Adrenal gland (tissue), 9 donors: ENCODE measurements at regions not wholly inside any gene's neighbourhood (a gene's known extent, or its start where the extent isn't known, plus 50 kb on each side); places are given as distances from the start of the nearest gene placed in this dataset.

Source experiments
- DNase-seq, 7 donors: peaks; one replicate each; pipeline ENCODE4 v3.0.0-alpha.2; 2019 to 2020
- H3K27ac ChIP-seq, 5 donors: fragments of 200-600 bp; sonication (generic) in 4 of 5; 1 replicate in 3 of 5; 2 replicates in 2 of 5; pipeline versions ENCODE4 v1.5.1 to v1.8.0; 2016 to 2020; ENCODE audit warnings: mild to moderate bottlenecking in 1 of 5
- H3K27me3 ChIP-seq: fragments of 200-600 bp; 2 replicates; pipeline ENCODE4 v1.8.0; 2021
- H3K36me3 ChIP-seq, 2 donors: fragments of 200-600 bp; replicated peaks in 1 of 2; 1 replicate in 1 of 2; 2 replicates in 1 of 2; pipeline versions ENCODE4 v1.5.1 to v1.8.0; 2018 to 2022
- H3K4me1 ChIP-seq, 2 donors: fragments of 200-600 bp; replicated peaks in 1 of 2; 1 replicate in 1 of 2; 2 replicates in 1 of 2; pipeline versions ENCODE4 v1.5.1 to v1.8.0; 2018 to 2021
- H3K4me3 ChIP-seq, 4 donors: fragments of 200-600 bp; sonication (generic) in 3 of 4; one replicate each; pipeline ENCODE4 v1.5.1; 2016 to 2018
- H3K9me3 ChIP-seq, 3 donors: fragments of 200-600 bp; sonication (generic) in 1 of 3; replicated peaks in 1 of 3; 1 replicate in 2 of 3; 2 replicates in 1 of 3; pipeline versions ENCODE4 v1.5.1 to v1.8.0; 2016 to 2021
- CTCF ChIP-seq, 6 experiments: fragments of 450-650 bp in 4 of 6; fragments of 200-600 bp in 2 of 6; sonication (generic) in 1 of 6; IDR thresholded peaks; 1 replicate in 5 of 6; 2 replicates in 1 of 6; pipeline versions ENCODE4 v1.5.1 to v1.8.0; 2016 to 2021; ENCODE audit warnings: antibody characterized with exemption in 6 of 6, mild to moderate bottlenecking in 2 of 6, moderate library complexity in 1 of 6
- POLR2A ChIP-seq, 2 donors: fragments of 450-650 bp; IDR thresholded peaks; one replicate each; pipeline ENCODE4 v1.6.1; 2017; ENCODE audit warnings: antibody characterized with exemption in 2 of 2, mild to moderate bottlenecking in 2 of 2, moderate library complexity in 1 of 2
- WGBS, 4 donors: extraction: QIAGEN DNeasy Blood & Tissue Kit in 2 of 4; methylation state at CpG; one replicate each; pipeline versions ENCODE4 v1.1.5 to v1.1.7; 2013 to 2017; 5-methylcytosine and 5-hydroxymethylcytosine counted together
- intact Hi-C, 2 donors: fragments of 100-400 bp; cut with DNase I; formaldehyde crosslinking; loops; one replicate each; pipeline versions ENCODE4 v1.14.1 to v1.15.0; 2022 to 2023
- donor health status: healthy with polysubstance abuse.
- donor health status: Bipolar disorder and iron deficiency.
- donor health status: DM: yes; HTN: yes; CAD: no.
- donor health status: DM: no; HTN: no; CAD: no.
- donor health status: DM: no; HTN: no; CAD: no.

DNA sequence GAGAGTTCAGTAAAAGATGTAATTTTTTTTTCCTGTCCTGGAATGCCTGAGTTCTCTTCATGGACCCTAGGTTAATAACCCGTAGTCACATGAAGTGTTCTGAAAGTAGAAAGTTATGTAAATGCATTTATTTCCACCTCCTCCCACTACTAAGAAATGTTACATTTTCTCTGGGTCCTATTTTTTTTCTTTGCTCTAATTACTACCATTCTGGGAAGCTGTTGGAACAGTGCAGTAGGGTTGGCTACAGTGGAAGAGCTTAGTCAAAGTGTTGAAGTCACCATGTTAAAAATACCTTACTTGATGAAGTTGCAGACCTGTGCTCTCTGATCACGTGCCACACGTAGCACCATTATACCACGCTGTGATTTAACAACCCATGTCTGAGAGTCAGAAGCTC is 153.8 kb upstream of the TSC22D2 start:
- Histone ChIP-seq H3K27me3 (no peaks in the 10 kb centered on the region), H3K36me3 (no peaks in the 10 kb centered on the region), H3K9me3 (no peaks in the 10 kb centered on the region), H3K27ac (no peak overlapping the region), H3K4me1 (peaks cover 0 to 6% of the 10 kb centered on the region in 2 donors), H3K4me3 (no peak overlapping the region)
- 93 to 98% (median 93%) methylated on average over 4 of the region's 4 CpGs for WGBS, 4 donors
- DNase-seq: no peak
- intact Hi-C loops: no loop called here
- no peak for TF ChIP-seq POLR2A (IDR thresholded peaks at IDR 0.05)
- TF ChIP-seq CTCF (IDR thresholded peaks at IDR 0.05): no peak

GRCh38 chr3:150253622-150254021 is 154.5 kb upstream of the TSC22D2 start:
- peaks cover 0 to 6% of the 10 kb centered on the region in 2 donors for H3K4me1 ChIP-seq
- peak in 3 of 7 donors; percentile 35 to 56 (median 45) for DNase-seq

GRCh38 chr3:150252462-150252861 is 155.6 kb upstream of the TSC22D2 start:
- Histone ChIP-seq H3K4me3 (no peak overlapping the region), H3K27ac (no peak overlapping the region), H3K27me3 (no peaks in the 10 kb centered on the region), H3K9me3 (no peaks in the 10 kb centered on the region), H3K4me1 (peaks cover 0 to 6% of the 10 kb centered on the region in 2 donors), H3K36me3 (no peaks in the 10 kb centered on the region)
- WGBS, 4 donors: 43 to 63% (median 58%) methylated on average over 2 of the region's 2 CpGs
- TF ChIP-seq POLR2A (IDR thresholded peaks at IDR 0.05) (no peak), CTCF (IDR thresholded peaks at IDR 0.05) (no peak)
- DNase-seq: no peak
- intact Hi-C loops: no loop called here

More at GRCh38 chr3:150253622-150254021, 154.5 kb upstream of the TSC22D2 start:
- WGBS, 4 donors: 38 to 45% (median 41%) methylated on average over 3 of the region's 3 CpGs
- H3K27me3 ChIP-seq: no peaks in the 10 kb centered on the region
- H3K27ac ChIP-seq: no peak overlapping the region
- no peak overlapping the region for H3K4me3 ChIP-seq
- no peak for TF ChIP-seq POLR2A (IDR thresholded peaks at IDR 0.05)
- TF ChIP-seq CTCF (IDR thresholded peaks at IDR 0.05): no peak
- intact Hi-C loops: no loop called here
- H3K36me3 ChIP-seq: no peaks in the 10 kb centered on the region
- no peaks in the 10 kb centered on the region for H3K9me3 ChIP-seq

DNA sequence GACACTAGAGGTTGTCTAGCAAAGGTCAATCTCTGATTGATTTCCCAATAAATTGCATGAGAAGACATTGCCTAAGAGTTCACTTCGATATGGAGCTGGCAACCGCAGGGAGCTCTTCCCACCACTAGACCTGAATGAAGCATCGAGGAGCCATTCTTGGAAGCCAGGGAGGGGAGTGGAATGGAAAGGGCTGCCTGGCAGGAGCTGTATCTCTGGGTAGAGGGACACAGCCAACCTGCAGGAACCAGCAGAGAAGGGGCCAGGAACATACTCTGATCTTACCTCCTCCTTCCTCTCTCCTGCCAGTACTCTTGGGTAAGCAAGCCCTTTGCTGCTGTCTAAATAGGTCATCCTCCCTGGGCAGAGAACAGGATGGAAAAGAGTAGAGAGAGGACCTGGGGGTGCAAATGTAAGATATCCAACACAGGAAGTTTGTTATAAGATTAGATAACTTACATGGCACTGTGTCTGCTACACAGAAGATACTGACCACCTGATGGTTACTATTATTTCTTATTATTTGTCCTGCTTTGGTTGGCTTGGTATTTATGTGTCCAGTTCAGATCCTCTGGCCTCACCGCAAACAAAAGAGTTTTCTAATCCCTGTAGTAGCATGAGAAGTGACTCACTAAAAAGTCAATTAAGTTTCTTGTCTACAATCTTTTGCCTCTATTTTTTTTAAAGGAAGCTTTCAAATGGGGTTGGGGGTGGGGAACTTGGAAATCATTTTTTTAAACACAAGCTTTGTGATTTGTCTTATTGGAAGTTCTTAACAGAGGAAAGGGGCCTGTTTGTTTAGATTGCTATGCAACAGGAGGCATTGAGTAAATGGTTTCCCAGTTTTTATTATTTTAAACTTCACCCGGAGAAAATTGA is 156.7 kb upstream of the TSC22D2 start:
- H3K9me3 ChIP-seq: no peaks in the 10 kb centered on the region
- H3K4me1 ChIP-seq: peaks cover 0 to 6% of the 10 kb centered on the region in 2 donors
- no peak for TF ChIP-seq CTCF (IDR thresholded peaks at IDR 0.05)
- TF ChIP-seq POLR2A (IDR thresholded peaks at IDR 0.05): no peak
- WGBS, 4 donors: 72 to 81% (median 76%) methylated on average over 5 of the region's 5 CpGs
- no peaks in the 10 kb centered on the region for H3K36me3 ChIP-seq
- no peak overlapping the region for H3K27ac ChIP-seq
- intact Hi-C loops: no loop called here
- DNase-seq: no peak
- H3K27me3 ChIP-seq: no peaks in the 10 kb centered on the region
- H3K4me3 ChIP-seq: no peak overlapping the region
